Prostate gland (tissue), 2 donors: ENCODE measurements at regions not wholly inside any gene's neighbourhood (a gene's known extent, or its start where the extent isn't known, plus 50 kb on each side); places are given as distances from the start of the nearest gene placed in this dataset.

Experiments
- DNase-seq: peaks from one replicate; pipeline ENCODE4 v3.0.0-alpha.2; 2019; ENCODE audit warnings: low spot score
- H3K27ac ChIP-seq, 2 donors: fragments of 200-600 bp; sonication (generic); 2 replicates each; pipeline ENCODE4 v1.5.1; 2017 to 2019
- H3K27me3 ChIP-seq: fragments of 200-600 bp; sonication (generic); replicated peaks from 2 replicates; pipeline ENCODE4 v1.5.1; 2019; ENCODE audit not compliant: insufficient read depth
- H3K36me3 ChIP-seq, 2 donors: fragments of 200-600 bp; sonication (generic); 1 replicate in 1 of 2; 2 replicates in 1 of 2; pipeline versions ENCODE4 v1.5.1 to v1.8.1; 2017 to 2019
- H3K4me1 ChIP-seq: fragments of 200-600 bp; sonication (generic); replicated peaks from 2 replicates; pipeline ENCODE4 v1.5.1; 2019
- H3K4me3 ChIP-seq, 2 donors: fragments of 200-600 bp; sonication (generic); 2 replicates each; pipeline ENCODE4 v1.5.1; 2017 to 2019
- H3K9me3 ChIP-seq: fragments of 200-600 bp; sonication (generic); 2 replicates; pipeline ENCODE4 v1.5.1; 2017
- CTCF ChIP-seq, 4 experiments: fragments of 200-600 bp in 2 of 4; fragments of 450-650 bp in 2 of 4; sonication (generic) in 2 of 4; IDR thresholded peaks; 1 replicate in 3 of 4; 2 replicates in 1 of 4; pipeline ENCODE4 v1.5.1; 2016 to 2019; ENCODE audit warnings: antibody characterized with exemption in 4 of 4, mild to moderate bottlenecking in 2 of 4, moderate library complexity in 2 of 4
- POLR2A ChIP-seq: fragments of 450-650 bp; IDR thresholded peaks from one replicate; pipeline ENCODE4 v1.6.1; 2016; ENCODE audit warnings: antibody characterized with exemption, mild to moderate bottlenecking
- POLR2AphosphoS5 ChIP-seq: sonication (generic); formaldehyde crosslinking; IDR thresholded peaks from one replicate; pipeline ENCODE4 v1.6.1; 2017; ENCODE audit warnings: antibody characterized with exemption
- WGBS: methylation state at CpG from one replicate; pipeline ENCODE4 v1.1.5; 2018; 5-methylcytosine and 5-hydroxymethylcytosine counted together
- intact Hi-C: fragments of 100-400 bp; cut with DNase I; formaldehyde crosslinking; loops from one replicate; pipeline ENCODE4 v1.14.2; 2022

- no peak for TF ChIP-seq POLR2A
- no peak for TF ChIP-seq CTCF (IDR thresholded peaks at IDR 0.05)
- no peak for TF ChIP-seq POLR2AphosphoS5
- no peak overlapping the region for H3K4me3 ChIP-seq
- WGBS = 72% methylated on average over 2 of the region's 2 CpGs
- H3K4me1 ChIP-seq = no peaks in the 10 kb centered on the region
- H3K36me3 ChIP-seq = no peaks in the 10 kb centered on the region
- intact Hi-C loops = no loop called here
- no peak for DNase-seq
- H3K27me3 ChIP-seq = no peaks in the 10 kb centered on the region
- no peaks in the 10 kb centered on the region for H3K9me3 ChIP-seq
- H3K27ac ChIP-seq = no peak overlapping the region
Measured at GRCh38 chr13:21997726-21998125, 326.9 kb downstream of the FGF9 start.

- Histone ChIP-seq H3K4me3 (no peak overlapping the region), H3K9me3 (no peaks in the 10 kb centered on the region), H3K4me1 (no peaks in the 10 kb centered on the region), H3K36me3 (no peaks in the 10 kb centered on the region), H3K27me3 (no peaks in the 10 kb centered on the region), H3K27ac (no peak overlapping the region)
- intact Hi-C loops = no loop called here
- TF ChIP-seq CTCF (IDR thresholded peaks at IDR 0.05) (no peak), POLR2AphosphoS5 (no peak)
- no peak for DNase-seq
- WGBS = 54% methylated on average over 12 of the region's 12 CpGs
Measured at GRCh38 chr13:21998279-21998990, 327.6 kb downstream of the FGF9 start.

GRCh38 chr13:21999666-22000065 lies 328.8 kb downstream of the FGF9 start:
- 93% methylated on average over 6 of the region's 6 CpGs for WGBS
- no peak for DNase-seq
- H3K4me3 ChIP-seq = no peak overlapping the region
- H3K27me3 ChIP-seq = no peaks in the 10 kb centered on the region
- no peak overlapping the region for H3K27ac ChIP-seq
- intact Hi-C loops = no loop called here
- no peaks in the 10 kb centered on the region for H3K9me3 ChIP-seq
- TF ChIP-seq POLR2A = no peak
- no peak for TF ChIP-seq POLR2AphosphoS5
- TF ChIP-seq CTCF (IDR thresholded peaks at IDR 0.05) = no peak
- no peaks in the 10 kb centered on the region for H3K36me3 ChIP-seq
- H3K4me1 ChIP-seq = no peaks in the 10 kb centered on the region

GRCh38 chr13:22000191-22000590 lies 329.3 kb downstream of the FGF9 start:
- no peaks in the 10 kb centered on the region for H3K27me3 ChIP-seq
- intact Hi-C loops = no loop called here
- H3K4me3 ChIP-seq = no peak overlapping the region
- no peak overlapping the region for H3K27ac ChIP-seq
- TF ChIP-seq POLR2AphosphoS5 (no peak), CTCF (IDR thresholded peaks at IDR 0.05) (no peak), POLR2A (no peak)
- WGBS = 95% methylated on average over 12 of the region's 12 CpGs
- H3K4me1 ChIP-seq = no peaks in the 10 kb centered on the region
- DNase-seq = no peak
- no peaks in the 10 kb centered on the region for H3K9me3 ChIP-seq
- H3K36me3 ChIP-seq = no peaks in the 10 kb centered on the region

GRCh38 chr13:22001336-22001735 lies 330.5 kb downstream of the FGF9 start:
- no peaks in the 10 kb centered on the region for H3K4me1 ChIP-seq
- H3K9me3 ChIP-seq = no peaks in the 10 kb centered on the region
- H3K36me3 ChIP-seq = no peaks in the 10 kb centered on the region
- TF ChIP-seq POLR2A = no peak
- no peak for TF ChIP-seq POLR2AphosphoS5
- no peak for TF ChIP-seq CTCF (IDR thresholded peaks at IDR 0.05)
- no peaks in the 10 kb centered on the region for H3K27me3 ChIP-seq
- intact Hi-C loops = no loop called here
- H3K4me3 ChIP-seq = no peak overlapping the region
- no peak for DNase-seq
- WGBS = 94% methylated on average over 9 of the region's 9 CpGs
- no peak overlapping the region for H3K27ac ChIP-seq
